ENCODE measurements at regions not wholly inside any gene's neighbourhood (a gene's known extent, or its start where the extent isn't known, plus 50 kb on each side); places are given as distances from the start of the nearest gene placed in this dataset.

GRCh38 chr1:99180343-99180808 lies 83.9 kb upstream of the PLPPR4 start:
- intact Hi-C loops (cut with micrococcal nuclease; ENCODE audit: unreplicated experiment): loop anchor here (1.0 kb wide), 2 partner anchors 301 to 527 kb away; no protein-coding TSS in a partner anchor
- H3K4me2 ChIP-seq: no peak overlapping the region
- no peaks in the 10 kb centered on the region for H3K79me2 ChIP-seq (ENCODE audit: low read depth)
- H3K36me3 ChIP-seq (ENCODE audit: low read depth): no peaks in the 10 kb centered on the region
- peak; percentile 46 to 59 for DNase-seq
- no peaks in the 10 kb centered on the region for H4K20me1 ChIP-seq (ENCODE audit: insufficient read depth)
- H3F3A ChIP-seq (ENCODE audit: insufficient read depth, low read depth): no peaks in the 10 kb centered on the region
- BruUV-seq (replicated peaks): no TSS peak
- H2AFZ ChIP-seq: no peak overlapping the region
- no peak overlapping the region for H3K27ac ChIP-seq
- TF ChIP-seq EZH2 (IDR thresholded peaks at IDR 0.05; ENCODE audit: low read depth) (no peak), CTCF (conservative IDR thresholded peaks at IDR 0.05) (peak; percentile 99)
- H3K9me2 ChIP-seq (ENCODE audit: insufficient read depth): no peaks in the 10 kb centered on the region
- POLR2A ChIA-PET (ENCODE audit: unreplicated experiment): no interaction called here
- CTCF ChIA-PET: no interaction called here
- no peak overlapping the region for H3K4me3 ChIP-seq
- no peaks in the 10 kb centered on the region for H3K27me3 ChIP-seq (ENCODE audit: insufficient read depth, low read depth)
- H3K9me3 ChIP-seq (ENCODE audit: insufficient read depth, low read depth): peaks cover 4% of the 10 kb centered on the region; the same call in 1 of the 2 replicates
- no peaks in the 10 kb centered on the region for H3K4me1 ChIP-seq (replicated peaks; ENCODE audit: insufficient read depth)

GRCh38 chr1:99180915-99181314 lies 83.4 kb upstream of the PLPPR4 start:
- no TSS peak for BruUV-seq (replicated peaks)
- H3K9me2 ChIP-seq (ENCODE audit: insufficient read depth): no peaks in the 10 kb centered on the region
- H3K9me3 ChIP-seq (ENCODE audit: insufficient read depth, low read depth): peaks cover 4% of the 10 kb centered on the region; the same call in 1 of the 2 replicates
- H3K4me2 ChIP-seq: no peak overlapping the region
- intact Hi-C loops (cut with micrococcal nuclease; ENCODE audit: unreplicated experiment): loop anchor here (1.0 kb wide), 2 partner anchors 300 to 526 kb away; no protein-coding TSS in a partner anchor
- no peak for TF ChIP-seq EZH2 (IDR thresholded peaks at IDR 0.05; ENCODE audit: low read depth)
- no peak for TF ChIP-seq CTCF (conservative IDR thresholded peaks at IDR 0.05)
- CTCF ChIA-PET: no interaction called here
- H3K4me1 ChIP-seq (replicated peaks; ENCODE audit: insufficient read depth): no peaks in the 10 kb centered on the region
- no peaks in the 10 kb centered on the region for H4K20me1 ChIP-seq (ENCODE audit: insufficient read depth)
- POLR2A ChIA-PET (ENCODE audit: unreplicated experiment): no interaction called here
- no peak overlapping the region for H2AFZ ChIP-seq
- DNase-seq: no peak
- H3K27me3 ChIP-seq (ENCODE audit: insufficient read depth, low read depth): no peaks in the 10 kb centered on the region
- H3K36me3 ChIP-seq (ENCODE audit: low read depth): no peaks in the 10 kb centered on the region
- H3K79me2 ChIP-seq (ENCODE audit: low read depth): no peaks in the 10 kb centered on the region
- no peaks in the 10 kb centered on the region for H3F3A ChIP-seq (ENCODE audit: insufficient read depth, low read depth)
- no peak overlapping the region for H3K27ac ChIP-seq
- no peak overlapping the region for H3K4me3 ChIP-seq

- no peaks in the 10 kb centered on the region for H3K79me2 ChIP-seq (ENCODE audit: low read depth)
- ChIA-PET POLR2A (ENCODE audit: unreplicated experiment) (no interaction called here), CTCF (interaction anchor here (0.7 kb wide), 1 partner anchor 398 kb away, joined by 19 read pairs; no protein-coding TSS in a partner anchor)
- DNase-seq: no peak
- no peak for TF ChIP-seq EZH2 (IDR thresholded peaks at IDR 0.05; ENCODE audit: low read depth)
- TF ChIP-seq CTCF (conservative IDR thresholded peaks at IDR 0.05): no peak
- H4K20me1 ChIP-seq (ENCODE audit: insufficient read depth): no peaks in the 10 kb centered on the region
- intact Hi-C loops (cut with micrococcal nuclease; ENCODE audit: unreplicated experiment): no loop called here
- no peak overlapping the region for H3K4me3 ChIP-seq
- H3K4me1 ChIP-seq (replicated peaks; ENCODE audit: insufficient read depth): no peaks in the 10 kb centered on the region
- H3K27ac ChIP-seq: no peak overlapping the region
- no TSS peak for BruUV-seq (replicated peaks)
- H3K9me3 ChIP-seq (ENCODE audit: insufficient read depth, low read depth): peaks cover 4% of the 10 kb centered on the region; the same call in 1 of the 2 replicates
- no peaks in the 10 kb centered on the region for H3K27me3 ChIP-seq (ENCODE audit: insufficient read depth, low read depth)
- H3K4me2 ChIP-seq: no peak overlapping the region
- no peaks in the 10 kb centered on the region for H3K9me2 ChIP-seq (ENCODE audit: insufficient read depth)
- no peaks in the 10 kb centered on the region for H3F3A ChIP-seq (ENCODE audit: insufficient read depth, low read depth)
- H2AFZ ChIP-seq: no peak overlapping the region
- H3K36me3 ChIP-seq (ENCODE audit: low read depth): no peaks in the 10 kb centered on the region
Measured at GRCh38 chr1:99181892-99182291, 82.4 kb upstream of the PLPPR4 start.

All from PC-9 (cell line).